Stomach smooth muscle (tissue), 2 donors: ENCODE measurements at regions not wholly inside any gene's neighbourhood (a gene's known extent, or its start where the extent isn't known, plus 50 kb on each side); places are given as distances from the start of the nearest gene placed in this dataset.
"Not testable (repeated sequence)": the region's sequence is repeated elsewhere in the genome, so short reads cannot be mapped to it uniquely, and the experiment has no call there.

Experiments used
- H3K27ac ChIP-seq: one replicate; pipeline ENCODE4 v1.7.0; 2013; ENCODE audit warnings: mild to moderate bottlenecking, low read length, inconsistent platforms
- H3K27me3 ChIP-seq, 2 donors: one replicate each; pipeline ENCODE4 v1.7.0; 2013; ENCODE audit warnings: low read length in 2 of 2; ENCODE audit not compliant: insufficient read depth in 2 of 2, control insufficient read depth in 1 of 2
- H3K36me3 ChIP-seq, 2 donors: one replicate each; pipeline ENCODE4 v1.7.0; 2013; ENCODE audit warnings: low read length in 2 of 2; ENCODE audit not compliant: control insufficient read depth in 2 of 2, insufficient read depth in 2 of 2
- H3K4me1 ChIP-seq: one replicate; pipeline ENCODE4 v1.7.0; 2013; ENCODE audit warnings: low read length; ENCODE audit not compliant: control insufficient read depth, insufficient read depth
- H3K4me3 ChIP-seq, 2 donors: one replicate each; pipeline ENCODE4 v1.7.0; 2013; ENCODE audit warnings: low read length in 2 of 2
- H3K9ac ChIP-seq, 2 donors: one replicate each; pipeline ENCODE4 v1.7.0; 2013; ENCODE audit warnings: low read length in 2 of 2, mild to moderate bottlenecking in 1 of 2
- H3K9me3 ChIP-seq, 2 donors: one replicate each; pipeline ENCODE4 v1.7.0; 2013; ENCODE audit warnings: low read length in 2 of 2; ENCODE audit not compliant: control insufficient read depth in 2 of 2
- donor health status: healthy.
- donor health status: Pancreatic carcinoma.

DNA sequence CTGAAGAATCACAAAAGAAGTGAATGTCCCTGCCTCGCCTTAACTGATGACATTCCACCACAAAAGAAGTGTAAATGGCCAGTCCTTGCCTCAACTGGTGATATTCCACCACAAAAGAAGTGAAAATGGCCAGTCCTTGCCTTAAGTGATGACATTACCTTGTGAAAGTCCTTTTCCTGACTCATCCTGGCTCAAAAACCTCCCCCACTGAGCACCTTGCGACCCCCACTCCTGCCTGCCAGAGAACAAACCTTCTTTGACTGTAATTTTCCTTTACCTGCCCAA, 328.5 kb upstream of the TECRL start:
- H3K27ac ChIP-seq, H3K4me1 ChIP-seq, H3K27me3 ChIP-seq: not testable (repeated sequence)

DNA sequence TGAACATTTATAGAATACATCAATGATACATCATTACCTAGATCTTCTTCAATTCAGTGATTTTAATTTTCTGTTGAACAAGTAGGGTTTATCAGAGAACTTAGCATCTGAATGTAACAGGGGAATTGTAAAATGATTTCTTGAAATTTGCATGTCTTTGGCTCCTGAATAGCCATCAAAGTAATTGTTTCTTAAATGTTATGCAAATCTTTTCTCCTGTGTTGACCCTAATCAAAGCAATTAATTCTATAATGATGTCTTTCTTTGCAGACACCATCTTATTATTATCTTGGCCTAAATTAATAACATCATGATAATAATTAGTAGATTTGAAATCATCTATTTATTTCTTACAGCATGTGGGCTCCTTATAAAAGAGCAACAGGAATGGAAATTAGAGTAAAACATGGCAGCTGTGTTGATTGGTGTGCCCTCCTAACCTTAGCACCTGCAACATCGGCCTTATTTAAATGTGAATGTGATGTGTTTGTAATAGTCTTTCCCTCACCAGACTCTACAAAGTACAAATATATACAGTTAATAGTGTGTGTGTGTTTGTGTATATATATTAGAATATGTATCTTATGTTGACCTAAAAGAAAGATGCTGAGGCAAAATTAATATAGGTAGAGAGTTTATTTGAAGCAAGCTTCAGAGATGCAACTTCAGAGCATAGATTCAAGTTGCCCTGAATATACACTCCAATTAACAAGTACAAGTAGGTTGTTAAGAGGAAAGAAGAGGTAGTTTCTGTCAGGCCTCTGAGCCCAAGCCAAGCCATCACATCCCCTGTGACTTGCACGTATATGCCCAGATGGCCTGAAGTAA, 328.0 kb upstream of the TECRL start:
- no peaks in the 10 kb centered on the region for H3K27me3 ChIP-seq
- H3K27ac ChIP-seq, result no peak overlapping the region
- no peaks in the 10 kb centered on the region for H3K4me1 ChIP-seq
- no peak overlapping the region for H3K9ac ChIP-seq
- no peaks in the 10 kb centered on the region for H3K9me3 ChIP-seq
- no peak overlapping the region for H3K4me3 ChIP-seq
- no peaks in the 10 kb centered on the region for H3K36me3 ChIP-seq

More for the DNA sequence above, 328.5 kb upstream of the TECRL start:
- H3K4me3 ChIP-seq, H3K9me3 ChIP-seq, H3K9ac ChIP-seq, H3K36me3 ChIP-seq: not testable (repeated sequence)

DNA sequence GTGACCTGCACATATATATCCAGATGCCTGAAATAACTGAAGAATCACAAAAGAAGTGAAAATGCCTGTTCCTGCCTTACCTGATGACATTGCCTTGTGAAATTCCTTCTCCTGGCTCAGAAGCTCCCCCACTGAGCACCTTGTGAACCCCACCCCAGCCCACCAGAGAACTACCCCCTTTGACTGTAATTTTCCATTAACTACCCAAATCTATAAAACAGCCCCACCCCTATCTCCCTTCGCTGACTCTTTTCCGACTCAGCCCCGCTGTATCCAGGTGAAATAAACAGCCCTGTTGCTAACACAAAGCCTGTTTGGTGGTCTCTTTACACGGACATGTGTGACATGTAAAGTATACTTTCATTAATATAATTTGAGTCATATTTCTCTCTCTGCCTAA, 320.3 kb upstream of the TECRL start:
- peak overlapping the region; percentile 18 for H3K27ac ChIP-seq
- H3K9me3 ChIP-seq, result no peaks in the 10 kb centered on the region
- no peaks in the 10 kb centered on the region for H3K36me3 ChIP-seq
- peak overlapping the region; percentile 22 to 27 for H3K4me3 ChIP-seq
- H3K9ac ChIP-seq, result no peak overlapping the region
- peaks cover 6% of the 10 kb centered on the region for H3K4me1 ChIP-seq
- H3K27me3 ChIP-seq, result no peaks in the 10 kb centered on the region

DNA sequence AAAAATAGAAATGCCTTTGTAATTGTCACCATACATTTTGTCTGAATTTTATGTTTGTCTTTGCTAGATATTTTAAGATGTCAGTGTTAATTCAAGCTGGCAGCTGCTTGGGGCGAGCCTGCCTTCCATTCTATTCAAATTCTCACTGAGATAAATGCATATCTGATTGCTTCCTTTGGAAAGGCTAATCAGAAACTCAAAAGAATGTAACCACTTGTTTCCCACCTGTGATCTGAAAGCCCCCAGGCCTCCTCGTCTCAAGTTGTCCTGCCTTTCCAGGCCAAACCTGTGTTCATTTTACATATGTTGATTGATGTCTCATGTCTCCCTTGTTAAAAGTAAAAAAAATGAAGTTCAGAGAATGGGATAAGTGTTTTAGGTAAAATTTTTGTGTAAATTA, 318.7 kb upstream of the TECRL start:
- no peak overlapping the region for H3K9ac ChIP-seq
- no peak overlapping the region for H3K27ac ChIP-seq
- H3K27me3 ChIP-seq, result no peaks in the 10 kb centered on the region
- no peak overlapping the region for H3K4me3 ChIP-seq
- peaks cover 6% of the 10 kb centered on the region for H3K4me1 ChIP-seq
- H3K36me3 ChIP-seq, result no peaks in the 10 kb centered on the region
- no peaks in the 10 kb centered on the region for H3K9me3 ChIP-seq

DNA sequence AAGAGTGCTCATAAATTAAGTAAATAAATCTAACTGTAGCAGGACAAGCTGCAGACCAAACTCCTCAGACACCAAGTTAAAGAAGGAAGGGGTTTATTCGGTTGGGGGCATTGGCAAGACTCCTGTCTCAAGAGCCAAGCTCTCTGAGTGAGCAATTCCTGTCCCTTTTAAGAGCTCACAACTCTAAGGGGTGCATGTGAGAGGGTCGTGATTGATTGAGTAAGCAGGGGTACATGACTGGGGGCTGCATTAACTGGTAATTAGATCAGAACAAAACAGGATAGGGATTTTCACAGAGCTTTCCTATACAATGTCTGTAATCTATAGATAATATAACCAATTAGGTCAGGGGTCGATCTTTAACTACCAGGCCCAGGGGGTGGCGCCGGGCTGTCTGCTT, 318.1 kb upstream of the TECRL start:
- not testable (repeated sequence) for H3K9ac ChIP-seq, H3K36me3 ChIP-seq, H3K9me3 ChIP-seq, H3K27me3 ChIP-seq, H3K4me3 ChIP-seq, H3K27ac ChIP-seq, H3K4me1 ChIP-seq

DNA sequence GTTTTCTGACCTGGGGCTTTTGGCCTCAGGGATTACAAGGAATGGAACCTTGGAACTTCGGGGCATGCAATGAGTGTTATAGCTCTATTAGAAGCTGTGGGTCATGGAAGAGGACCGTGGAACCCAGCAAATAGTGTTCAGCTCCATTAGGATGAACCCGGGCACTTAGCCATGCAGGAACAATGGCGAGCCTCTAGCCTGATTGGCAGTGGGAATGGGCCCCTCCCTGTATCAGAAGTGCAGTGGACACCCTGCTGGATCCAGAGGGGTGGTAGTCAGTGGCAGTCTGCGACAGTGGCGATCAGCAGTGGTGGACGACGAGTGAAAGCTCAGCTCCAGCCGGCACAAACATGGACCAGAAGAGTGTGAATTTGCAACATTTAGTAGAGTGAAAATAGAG, 315.4 kb upstream of the TECRL start:
- H3K27ac ChIP-seq, result no peak overlapping the region
- H3K9me3 ChIP-seq, result no peaks in the 10 kb centered on the region
- no peaks in the 10 kb centered on the region for H3K27me3 ChIP-seq
- no peak overlapping the region for H3K4me3 ChIP-seq
- H3K4me1 ChIP-seq, result peaks cover 6% of the 10 kb centered on the region
- no peaks in the 10 kb centered on the region for H3K36me3 ChIP-seq
- no peak overlapping the region for H3K9ac ChIP-seq

DNA sequence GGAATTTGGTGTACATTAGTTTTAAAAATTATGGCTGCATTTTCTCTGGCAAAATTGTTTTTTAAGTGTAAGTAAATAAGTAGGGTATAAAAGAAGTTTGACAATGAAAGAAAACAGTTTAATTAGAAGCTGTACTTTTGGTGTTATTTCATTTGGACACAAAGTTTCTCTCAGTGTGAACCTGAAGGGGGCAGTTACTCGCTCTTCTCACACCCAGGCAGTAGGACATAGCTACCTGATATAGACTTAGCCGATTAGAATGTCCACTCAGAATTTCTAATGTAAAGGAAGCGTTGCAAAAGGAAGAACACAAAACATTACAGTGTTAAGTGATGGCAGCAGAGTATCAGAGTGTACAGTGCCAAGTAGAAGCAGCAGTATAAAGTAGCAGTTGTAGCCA, 311.9 kb upstream of the TECRL start:
- H3K36me3 ChIP-seq, result no peaks in the 10 kb centered on the region
- no peak overlapping the region for H3K4me3 ChIP-seq
- no peak overlapping the region for H3K9ac ChIP-seq
- no peaks in the 10 kb centered on the region for H3K4me1 ChIP-seq
- H3K27me3 ChIP-seq, result no peaks in the 10 kb centered on the region
- H3K9me3 ChIP-seq, result no peaks in the 10 kb centered on the region
- H3K27ac ChIP-seq, result no peak overlapping the region

DNA sequence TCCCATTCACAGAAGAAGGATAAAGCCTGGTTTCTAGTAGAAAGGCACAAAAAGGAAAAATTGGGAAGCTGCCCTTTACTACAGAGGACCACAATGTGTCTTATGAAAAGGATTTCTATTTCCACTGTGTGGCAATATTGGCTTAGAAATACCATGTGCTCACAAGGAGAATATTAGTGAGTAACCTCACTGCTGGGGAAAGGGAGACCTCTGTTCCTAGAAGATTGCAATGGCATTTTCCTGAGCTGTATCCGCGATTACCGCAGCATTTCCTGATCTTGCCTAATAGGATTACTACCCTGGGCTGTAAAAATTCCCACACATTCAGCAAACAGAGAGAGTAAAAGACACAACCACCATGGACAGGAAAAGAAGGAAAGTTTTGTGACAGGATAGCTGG, 308.8 kb upstream of the TECRL start:
- Histone ChIP-seq H3K9me3 (no peaks in the 10 kb centered on the region), H3K27ac (no peak overlapping the region), H3K4me1 (no peaks in the 10 kb centered on the region), H3K9ac (peak overlapping the region in 1 of 2 donors; percentile 7), H3K36me3 (no peaks in the 10 kb centered on the region), H3K4me3 (no peak overlapping the region), H3K27me3 (no peaks in the 10 kb centered on the region)

DNA sequence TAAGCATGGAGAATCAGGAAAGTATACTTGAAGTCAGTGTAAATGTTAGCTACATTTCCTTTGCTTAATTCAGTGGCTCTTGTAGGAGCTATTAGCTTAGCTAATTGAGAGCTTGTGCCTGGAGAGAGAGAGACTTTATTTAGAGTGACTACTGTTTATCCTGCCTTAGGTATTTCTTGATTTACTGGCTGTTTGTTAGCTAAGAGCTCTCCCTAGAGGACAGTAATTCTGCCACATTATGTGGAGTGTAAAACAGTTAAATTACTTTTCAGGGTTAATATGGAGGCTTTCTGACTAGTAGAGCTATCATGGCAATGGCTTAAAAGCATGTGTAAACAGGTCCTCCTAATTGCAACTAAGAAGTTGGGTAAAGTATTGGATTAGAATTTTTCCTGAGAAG, 306.5 kb upstream of the TECRL start:
- Histone ChIP-seq H3K9me3 (no peaks in the 10 kb centered on the region), H3K4me1 (no peaks in the 10 kb centered on the region), H3K27me3 (no peaks in the 10 kb centered on the region), H3K9ac (no peak overlapping the region), H3K36me3 (no peaks in the 10 kb centered on the region), H3K27ac (no peak overlapping the region), H3K4me3 (no peak overlapping the region)

DNA sequence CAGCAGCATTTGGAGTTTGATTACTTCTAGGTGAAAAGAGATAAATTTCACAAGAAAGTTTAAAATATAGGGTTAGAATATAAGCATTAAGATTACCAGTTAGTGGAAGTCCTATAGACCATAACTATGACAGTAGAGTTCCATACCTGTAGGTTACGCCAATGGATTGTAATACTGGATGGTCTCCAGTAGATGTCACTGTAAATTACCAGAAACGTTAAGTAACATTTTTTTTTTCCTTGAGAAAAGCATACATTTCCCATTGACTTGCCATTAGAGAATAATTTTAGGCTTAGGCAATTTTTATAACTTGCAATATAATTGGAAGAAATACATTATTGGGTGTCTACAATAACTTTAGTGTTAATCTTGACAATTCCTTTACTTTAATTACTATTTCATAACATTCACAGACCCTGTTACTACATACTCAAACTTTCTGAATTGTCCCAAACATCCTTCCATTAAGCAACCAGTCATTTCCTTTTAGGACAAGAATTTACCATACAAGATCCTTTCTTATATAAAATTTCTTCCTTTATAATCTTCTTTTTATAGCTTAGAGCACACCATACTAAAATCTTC, 304.1 kb upstream of the TECRL start:
- Histone ChIP-seq H3K27ac (no peak overlapping the region), H3K9me3 (no peaks in the 10 kb centered on the region), H3K27me3 (no peaks in the 10 kb centered on the region), H3K36me3 (no peaks in the 10 kb centered on the region), H3K4me1 (no peaks in the 10 kb centered on the region), H3K4me3 (no peak overlapping the region), H3K9ac (no peak overlapping the region)

DNA sequence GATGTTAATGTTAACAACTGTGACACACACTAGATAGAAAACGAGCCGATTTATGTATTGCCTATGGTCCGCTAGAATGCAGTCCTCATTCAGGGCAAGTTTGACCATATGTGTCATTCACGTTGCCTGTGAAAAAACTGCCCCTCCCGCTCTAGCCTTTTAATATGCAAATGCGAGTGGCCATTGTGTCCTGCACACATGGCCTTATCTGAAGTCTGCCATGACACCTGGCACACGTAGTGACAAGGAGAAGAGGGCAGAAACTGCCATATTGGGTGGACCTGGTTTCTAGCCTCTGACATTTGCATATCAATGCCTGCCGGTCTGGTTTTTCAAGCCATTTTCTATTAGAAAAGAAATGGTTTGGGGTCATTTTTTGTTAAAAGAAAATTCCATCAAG, 303.3 kb upstream of the TECRL start:
- H3K4me1 ChIP-seq, result no peaks in the 10 kb centered on the region
- no peaks in the 10 kb centered on the region for H3K27me3 ChIP-seq
- no peak overlapping the region for H3K27ac ChIP-seq
- H3K36me3 ChIP-seq, result no peaks in the 10 kb centered on the region
- H3K9ac ChIP-seq, result no peak overlapping the region
- H3K9me3 ChIP-seq, result no peaks in the 10 kb centered on the region
- H3K4me3 ChIP-seq, result no peak overlapping the region
